GM21381 (cell line): ENCODE measurements at regions not wholly inside any gene's neighbourhood (a gene's known extent, or its start where the extent isn't known, plus 50 kb on each side); places are given as distances from the start of the nearest gene placed in this dataset.

Experiments used
- ATAC-seq: cut with Tn5 transposase; IDR thresholded peaks from one replicate; pipeline ENCODE4 v1.9.1; 2021; ENCODE audit warnings: mild to moderate bottlenecking, moderate library complexity; ENCODE audit not compliant: unreplicated experiment

GRCh38 chr10:83037653-83038052, 1101.7 kb upstream of the GHITM start:
- ATAC-seq: no peak

- no peak for ATAC-seq
Measured at GRCh38 chr10:83038631-83039030, 1100.7 kb upstream of the GHITM start.

GRCh38 chr10:83045731-83046130, 1093.6 kb upstream of the GHITM start:
- ATAC-seq: no peak

- no peak for ATAC-seq
Measured at GRCh38 chr10:83050815-83051214, 1088.5 kb upstream of the GHITM start.

- ATAC-seq: no peak
Measured at GRCh38 chr10:83062871-83063270, 1076.4 kb upstream of the GHITM start.

GRCh38 chr10:83073472-83073871, 1065.8 kb upstream of the GHITM start:
- ATAC-seq: no peak

GRCh38 chr10:83075016-83075814, 1064.1 kb upstream of the GHITM start:
- ATAC-seq: no peak

- no peak for ATAC-seq
Measured at GRCh38 chr10:83075815-83076355, 1063.4 kb upstream of the GHITM start.

GRCh38 chr10:83076443-83076842, 1062.9 kb upstream of the GHITM start:
- ATAC-seq: no peak

- ATAC-seq: no peak
Measured at GRCh38 chr10:83078160-83078559, 1061.1 kb upstream of the GHITM start.

GRCh38 chr10:83078645-83079044, 1060.7 kb upstream of the GHITM start:
- no peak for ATAC-seq

- no peak for ATAC-seq
Measured at GRCh38 chr10:83083831-83084230, 1055.5 kb upstream of the GHITM start.

- no peak for ATAC-seq
Measured at GRCh38 chr10:83089335-83089734, 1050.0 kb upstream of the GHITM start.

- no peak for ATAC-seq
Measured at GRCh38 chr10:83104616-83105015, 1034.7 kb upstream of the GHITM start.

- ATAC-seq: no peak
Measured at GRCh38 chr10:83108565-83109333, 1030.6 kb upstream of the GHITM start.

- no peak for ATAC-seq
Measured at GRCh38 chr10:83119346-83119745, 1020.0 kb upstream of the GHITM start.

- ATAC-seq: no peak
Measured at GRCh38 chr10:83122336-83122735, 1017.0 kb upstream of the GHITM start.

GRCh38 chr10:83127942-83128575, 1011.2 kb upstream of the GHITM start:
- ATAC-seq: no peak

GRCh38 chr10:83140811-83141210, 998.5 kb upstream of the GHITM start:
- no peak for ATAC-seq

GRCh38 chr10:83142074-83142563, 997.2 kb upstream of the GHITM start:
- ATAC-seq: no peak

- ATAC-seq: no peak
Measured at GRCh38 chr10:83144461-83144860, 994.8 kb upstream of the GHITM start.
